ENCODE measurements at regions not wholly inside any gene's neighbourhood (a gene's known extent, or its start where the extent isn't known, plus 50 kb on each side); places are given as distances from the start of the nearest gene placed in this dataset.

GRCh38 chr10:109464949-109465348 is 458.4 kb downstream of the XPNPEP1 start (continued):
- TF ChIP-seq EP300 (IDR thresholded peaks at IDR 0.05; ENCODE audit: borderline replicate concordance in 1 of 2, low read depth in 2 of 2, low read length in 2 of 2) = no peak
- no peak for TF ChIP-seq KDM4A (IDR thresholded peaks at IDR 0.05; ENCODE audit: low read depth, low read length, severe bottlenecking)
- TF ChIP-seq KDM5A (IDR thresholded peaks at IDR 0.05; ENCODE audit: low read length) = no peak
